ENCODE measurements at regions not wholly inside any gene's neighbourhood (a gene's known extent, or its start where the extent isn't known, plus 50 kb on each side); places are given as distances from the start of the nearest gene placed in this dataset.

GRCh38 chr14:105891631-105892452 lies 365.5 kb downstream of the TMEM121 start:
- TF ChIP-seq CTCF (IDR thresholded peaks at IDR 0.05) (no peak), POLR2A (IDR thresholded peaks at IDR 0.05) (no peak)
